MM.1S (cell line): ENCODE measurements at regions not wholly inside any gene's neighbourhood (a gene's known extent, or its start where the extent isn't known, plus 50 kb on each side); places are given as distances from the start of the nearest gene placed in this dataset.

Source experiments
- DNase-seq: peaks from one replicate; pipeline ENCODE4 v3.0.0-alpha.2; 2015
- H2AFZ ChIP-seq: fragments of 300-600 bp; sonication (generic); 2 replicates; pipeline ENCODE4 v1.6.0; 2016; ENCODE audit warnings: antibody characterized with exemption, low read length
- H3F3A ChIP-seq: fragments of 300-600 bp; sonication (generic); 2 replicates; pipeline ENCODE4 v1.6.1; 2016; ENCODE audit warnings: mild to moderate bottlenecking, antibody characterized with exemption, low read length, moderate library complexity, mixed read lengths; ENCODE audit not compliant: insufficient read depth
- H3K27ac ChIP-seq: fragments of 300-600 bp; sonication (generic); 2 replicates; pipeline ENCODE4 v1.5.1; 2016; ENCODE audit warnings: mild to moderate bottlenecking, low read length
- H3K27me3 ChIP-seq: fragments of 300-600 bp; sonication (generic); replicated peaks from 2 replicates; pipeline ENCODE4 v1.6.0; 2016; ENCODE audit warnings: low read length; ENCODE audit not compliant: insufficient read depth
- H3K36me3 ChIP-seq: fragments of 300-600 bp; sonication (generic); replicated peaks from 2 replicates; pipeline ENCODE4 v1.6.1; 2016; ENCODE audit warnings: mild to moderate bottlenecking, low read length, mixed read lengths; ENCODE audit not compliant: insufficient read depth
- H3K4me1 ChIP-seq: fragments of 300-600 bp; sonication (generic); 2 replicates; pipeline ENCODE4 v1.6.1; 2016; ENCODE audit warnings: low read length, mixed read lengths
- H3K4me2 ChIP-seq: fragments of 300-600 bp; sonication (generic); 2 replicates; pipeline ENCODE4 v1.6.0; 2016; ENCODE audit warnings: low read depth, low read length
- H3K4me3 ChIP-seq: fragments of 300-600 bp; sonication (generic); 2 replicates; pipeline ENCODE4 v1.5.1; 2016; ENCODE audit warnings: low read length, mixed read lengths
- H3K79me2 ChIP-seq: fragments of 300-600 bp; sonication (generic); 2 replicates; pipeline ENCODE4 v1.6.1; 2016; ENCODE audit warnings: mixed run types, low read length, mixed read lengths
- H3K9ac ChIP-seq: fragments of 300-600 bp; sonication (generic); 2 replicates; pipeline ENCODE4 v1.6.1; 2016; ENCODE audit warnings: low read length, mixed read lengths
- H3K9me2 ChIP-seq: fragments of 300-600 bp; sonication (generic); replicated peaks from 2 replicates; pipeline ENCODE4 v1.6.1; 2016; ENCODE audit warnings: mild to moderate bottlenecking, low read length, mixed read lengths; ENCODE audit not compliant: insufficient read depth
- H3K9me3 ChIP-seq: fragments of 300-600 bp; sonication (generic); replicated peaks from 2 replicates; pipeline ENCODE4 v1.6.1; 2016; ENCODE audit warnings: mild to moderate bottlenecking, low read length, mixed read lengths; ENCODE audit not compliant: insufficient read depth
- H4K20me1 ChIP-seq: fragments of 300-600 bp; sonication (generic); 2 replicates; pipeline ENCODE4 v1.6.1; 2016; ENCODE audit warnings: mild to moderate bottlenecking, low read length, moderate library complexity, mixed read lengths; ENCODE audit not compliant: insufficient read depth
- EZH2 ChIP-seq: fragments of 300-600 bp; sonication (generic); optimal IDR thresholded peaks from 2 replicates; pipeline ENCODE3; 2017; ENCODE audit warnings: low read depth, mild to moderate bottlenecking, antibody characterized with exemption, low read length, mixed read lengths
- EZH2phosphoT487 ChIP-seq: fragments of 300-600 bp; sonication (generic); IDR thresholded peaks from 2 replicates; pipeline ENCODE4 v1.6.1; 2018; ENCODE audit warnings: antibody characterized with exemption, low read length
- TF ChIP-seq, protein P1 (sequence below): fragments of 300-600 bp; sonication (generic); IDR thresholded peaks from 2 replicates; pipeline ENCODE4 v1.5.1; 2016; ENCODE audit warnings: antibody characterized with exemption, low read length, mixed read lengths

DNA sequence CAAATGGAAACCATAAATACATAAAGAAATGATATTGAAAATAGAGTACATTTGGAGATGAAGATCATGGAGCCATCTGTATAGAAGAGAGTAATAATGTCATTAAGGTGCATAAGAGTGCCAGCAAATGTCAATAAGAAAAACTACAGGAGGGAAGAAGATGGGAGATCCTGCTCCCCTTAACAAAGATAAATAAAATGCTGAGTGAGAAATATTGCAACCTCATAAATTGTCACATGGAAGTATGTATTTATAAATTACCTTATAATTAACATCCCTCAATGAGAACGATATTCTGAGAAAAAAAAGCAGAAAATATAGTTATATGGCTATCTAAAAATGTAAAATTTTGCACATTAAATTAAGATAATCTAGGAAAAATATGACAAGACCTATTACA lies 155.2 kb upstream of the PRSS1 start:
- Histone ChIP-seq H2AFZ (no peak overlapping the region), H3K36me3 (no peaks in the 10 kb centered on the region), H3K9me2 (no peaks in the 10 kb centered on the region), H3K4me1 (no peaks in the 10 kb centered on the region), H3K4me2 (no peak overlapping the region), H4K20me1 (no peaks in the 10 kb centered on the region), H3K79me2 (no peaks in the 10 kb centered on the region), H3K27ac (no peak overlapping the region), H3F3A (no peaks in the 10 kb centered on the region), H3K9me3 (no peaks in the 10 kb centered on the region), H3K4me3 (no peak overlapping the region), H3K9ac (no peak overlapping the region), H3K27me3 (no peaks in the 10 kb centered on the region)
- no peak for TF ChIP-seq EZH2
- TF ChIP-seq, protein P1, sequence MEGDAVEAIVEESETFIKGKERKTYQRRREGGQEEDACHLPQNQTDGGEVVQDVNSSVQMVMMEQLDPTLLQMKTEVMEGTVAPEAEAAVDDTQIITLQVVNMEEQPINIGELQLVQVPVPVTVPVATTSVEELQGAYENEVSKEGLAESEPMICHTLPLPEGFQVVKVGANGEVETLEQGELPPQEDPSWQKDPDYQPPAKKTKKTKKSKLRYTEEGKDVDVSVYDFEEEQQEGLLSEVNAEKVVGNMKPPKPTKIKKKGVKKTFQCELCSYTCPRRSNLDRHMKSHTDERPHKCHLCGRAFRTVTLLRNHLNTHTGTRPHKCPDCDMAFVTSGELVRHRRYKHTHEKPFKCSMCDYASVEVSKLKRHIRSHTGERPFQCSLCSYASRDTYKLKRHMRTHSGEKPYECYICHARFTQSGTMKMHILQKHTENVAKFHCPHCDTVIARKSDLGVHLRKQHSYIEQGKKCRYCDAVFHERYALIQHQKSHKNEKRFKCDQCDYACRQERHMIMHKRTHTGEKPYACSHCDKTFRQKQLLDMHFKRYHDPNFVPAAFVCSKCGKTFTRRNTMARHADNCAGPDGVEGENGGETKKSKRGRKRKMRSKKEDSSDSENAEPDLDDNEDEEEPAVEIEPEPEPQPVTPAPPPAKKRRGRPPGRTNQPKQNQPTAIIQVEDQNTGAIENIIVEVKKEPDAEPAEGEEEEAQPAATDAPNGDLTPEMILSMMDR, result no peak
- no peak for TF ChIP-seq EZH2phosphoT487
- no peak for DNase-seq

- Histone ChIP-seq H3F3A (no peaks in the 10 kb centered on the region), H3K36me3 (no peaks in the 10 kb centered on the region), H3K79me2 (no peaks in the 10 kb centered on the region), H3K27ac (no peak overlapping the region), H3K27me3 (no peaks in the 10 kb centered on the region), H3K9me3 (no peaks in the 10 kb centered on the region), H2AFZ (no peak overlapping the region), H3K4me2 (no peak overlapping the region), H4K20me1 (no peaks in the 10 kb centered on the region), H3K4me1 (no peaks in the 10 kb centered on the region), H3K9ac (no peak overlapping the region), H3K9me2 (no peaks in the 10 kb centered on the region), H3K4me3 (no peak overlapping the region)
- TF ChIP-seq, protein P1, result no peak
- TF ChIP-seq EZH2, result no peak
- TF ChIP-seq EZH2phosphoT487, result no peak
- DNase-seq, result no peak
Measured at GRCh38 chr7:142593106-142593505, 156.2 kb upstream of the PRSS1 start.

DNA sequence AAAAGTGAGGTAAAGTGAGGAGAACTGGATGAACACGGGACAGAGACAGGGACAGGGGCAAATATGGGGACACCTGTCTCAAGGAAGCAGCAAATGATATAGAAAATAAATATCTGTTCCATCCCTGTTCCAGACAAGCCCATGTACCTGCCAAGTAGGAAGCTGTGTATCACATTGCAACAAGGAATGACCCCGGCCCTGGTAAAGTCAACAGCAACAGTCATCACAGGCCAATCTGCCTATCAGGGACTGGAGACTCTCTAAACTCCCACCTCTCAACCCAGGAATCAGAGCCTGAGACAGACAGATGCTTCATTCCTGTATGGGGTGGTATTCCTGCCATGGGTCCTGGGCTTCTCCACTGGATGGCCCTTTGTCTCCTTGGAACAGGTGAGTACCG lies 156.6 kb upstream of the PRSS1 start:
- H3K36me3 ChIP-seq, result no peaks in the 10 kb centered on the region
- H3F3A ChIP-seq, result no peaks in the 10 kb centered on the region
- no peak for DNase-seq
- no peak overlapping the region for H3K9ac ChIP-seq
- H3K4me1 ChIP-seq, result no peaks in the 10 kb centered on the region; the same call in 1 of the 2 replicates
- H3K9me3 ChIP-seq, result no peaks in the 10 kb centered on the region
- no peak overlapping the region for H2AFZ ChIP-seq
- TF ChIP-seq, protein P1, result no peak
- TF ChIP-seq EZH2 (no peak), EZH2phosphoT487 (no peak)
- H3K27ac ChIP-seq, result no peak overlapping the region
- H3K27me3 ChIP-seq, result no peaks in the 10 kb centered on the region
- H3K4me2 ChIP-seq, result no peak overlapping the region
- no peaks in the 10 kb centered on the region for H3K9me2 ChIP-seq
- H3K79me2 ChIP-seq, result no peaks in the 10 kb centered on the region
- H4K20me1 ChIP-seq, result no peaks in the 10 kb centered on the region
- H3K4me3 ChIP-seq, result no peak overlapping the region
